Common myeloid progenitor, CD34-positive (primary cell): ENCODE measurements at regions not wholly inside any gene's neighbourhood (a gene's known extent, or its start where the extent isn't known, plus 50 kb on each side); places are given as distances from the start of the nearest gene placed in this dataset.

Source experiments
- CTCF ChIA-PET: fragments of 350-600 bp; sonication (Branson Sonifier 250); formaldehyde crosslinking; loops from one replicate; lab custom pipeline; 2021; ENCODE audit warnings: antibody characterized with exemption; lab: Charles Lee
- POLR2A ChIA-PET: fragments of 350-600 bp; sonication (Branson Sonifier 250); formaldehyde crosslinking; loops from one replicate; lab custom pipeline; 2021; ENCODE audit warnings: antibody characterized with exemption; lab: Charles Lee
- DNase-seq, 3 donors: peaks; one replicate each; pipeline versions ENCODE4 v3.0.0 to v3.0.0-alpha.2; 2013
- H3K27ac ChIP-seq, 2 experiments: 1 replicate in 1 of 2; 2 replicates in 1 of 2; pipeline ENCODE4 v1.7.0; 2013; ENCODE audit warnings: inconsistent platforms in 2 of 2, low read length in 2 of 2, mild to moderate bottlenecking in 2 of 2, low read depth in 1 of 2, moderate library complexity in 1 of 2; ENCODE audit not compliant: severe bottlenecking in 2 of 2, insufficient read depth in 1 of 2, poor library complexity in 1 of 2
- H3K27me3 ChIP-seq, 5 experiments: replicated peaks in 2 of 5; 1 replicate in 3 of 5; 2 replicates in 2 of 5; pipeline versions ENCODE4 v1.6.1 to v1.7.0; 2013; ENCODE audit warnings: low read length in 4 of 5, mild to moderate bottlenecking in 2 of 5, moderate library complexity in 2 of 5, inconsistent platforms in 1 of 5; ENCODE audit not compliant: insufficient read depth in 5 of 5, control insufficient read depth in 4 of 5
- H3K36me3 ChIP-seq, 4 experiments: 1 replicate in 2 of 4; 2 replicates in 2 of 4; pipeline versions ENCODE4 v1.6.1 to v1.7.0; 2013; ENCODE audit warnings: low read length in 3 of 4, control low read depth in 1 of 4, mild to moderate bottlenecking in 1 of 4; ENCODE audit not compliant: control insufficient read depth in 4 of 4, insufficient read depth in 4 of 4
- H3K4me1 ChIP-seq, 4 experiments: 1 replicate in 3 of 4; 2 replicates in 1 of 4; pipeline versions ENCODE4 v1.6.1 to v1.7.1; 2013; ENCODE audit warnings: low read length in 3 of 4, mild to moderate bottlenecking in 3 of 4, control low read depth in 1 of 4, inconsistent platforms in 1 of 4, moderate library complexity in 1 of 4; ENCODE audit not compliant: control insufficient read depth in 4 of 4, insufficient read depth in 4 of 4; ENCODE audit errors: control extremely low read depth in 1 of 4
- H3K4me3 ChIP-seq, 7 experiments: 1 replicate in 4 of 7; 2 replicates in 3 of 7; pipeline versions ENCODE4 v1.5.1 to v1.7.0; 2013; ENCODE audit warnings: mild to moderate bottlenecking in 7 of 7, low read length in 6 of 7, moderate library complexity in 6 of 7, inconsistent platforms in 2 of 7, low read depth in 2 of 7, control low read depth in 1 of 7; ENCODE audit not compliant: insufficient read depth in 4 of 7, control insufficient read depth in 1 of 7; ENCODE audit errors: extremely low read depth in 1 of 7
- H3K9me3 ChIP-seq, 5 experiments: 1 replicate in 4 of 5; 2 replicates in 1 of 5; pipeline versions ENCODE4 v1.6.1 to v1.7.1; 2013; ENCODE audit warnings: low read length in 4 of 5, mild to moderate bottlenecking in 2 of 5, inconsistent platforms in 1 of 5, low read depth in 1 of 5, moderate library complexity in 1 of 5; ENCODE audit not compliant: control insufficient read depth in 4 of 5, insufficient read depth in 2 of 5; ENCODE audit errors: control extremely low read depth in 1 of 5
- WGBS: methylation state at CpG from one replicate; pipeline ENCODE4 v1.1.5; 2013; ENCODE audit not compliant: insufficient coverage; 5-methylcytosine and 5-hydroxymethylcytosine counted together

GRCh38 chr3:197375001-197375441 is 76.6 kb upstream of the DLG1 start:
- no peaks in the 10 kb centered on the region for H3K4me1 ChIP-seq
- no peak overlapping the region for H3K27ac ChIP-seq
- DNase-seq: no peak
- ChIA-PET CTCF (no interaction called here), POLR2A (no interaction called here)
- peaks cover 0 to 9% (median 6%) of the 10 kb centered on the region in 5 experiments for H3K27me3 ChIP-seq
- H3K9me3 ChIP-seq: no peaks in the 10 kb centered on the region
- no peaks in the 10 kb centered on the region for H3K36me3 ChIP-seq
- H3K4me3 ChIP-seq: no peak overlapping the region
- WGBS: 88% methylated on average over 8 of the region's 11 CpGs

GRCh38 chr3:197373096-197373495 is 74.7 kb upstream of the DLG1 start:
- no peak overlapping the region for H3K4me3 ChIP-seq
- CTCF ChIA-PET: no interaction called here

GRCh38 chr3:197372047-197372661 is 73.7 kb upstream of the DLG1 start:
- no peaks in the 10 kb centered on the region for H3K4me1 ChIP-seq
- H3K36me3 ChIP-seq: no peaks in the 10 kb centered on the region
- DNase-seq: no peak
- H3K27ac ChIP-seq: no peak overlapping the region
- WGBS: 88% methylated on average over 6 of the region's 7 CpGs
- H3K9me3 ChIP-seq: no peaks in the 10 kb centered on the region
- CTCF ChIA-PET: no interaction called here
- no peak overlapping the region for H3K4me3 ChIP-seq
- peaks cover 0 to 9% (median 6%) of the 10 kb centered on the region in 5 experiments for H3K27me3 ChIP-seq
- POLR2A ChIA-PET: no interaction called here

More at GRCh38 chr3:197373096-197373495, 74.7 kb upstream of the DLG1 start:
- H3K4me1 ChIP-seq: no peaks in the 10 kb centered on the region
- DNase-seq: no peak
- H3K36me3 ChIP-seq: no peaks in the 10 kb centered on the region
- POLR2A ChIA-PET: no interaction called here
- 97% methylated on average over 8 of the region's 8 CpGs for WGBS
- H3K9me3 ChIP-seq: no peaks in the 10 kb centered on the region
- H3K27ac ChIP-seq: no peak overlapping the region
- peaks cover 0 to 9% (median 6%) of the 10 kb centered on the region in 5 experiments for H3K27me3 ChIP-seq

DNA sequence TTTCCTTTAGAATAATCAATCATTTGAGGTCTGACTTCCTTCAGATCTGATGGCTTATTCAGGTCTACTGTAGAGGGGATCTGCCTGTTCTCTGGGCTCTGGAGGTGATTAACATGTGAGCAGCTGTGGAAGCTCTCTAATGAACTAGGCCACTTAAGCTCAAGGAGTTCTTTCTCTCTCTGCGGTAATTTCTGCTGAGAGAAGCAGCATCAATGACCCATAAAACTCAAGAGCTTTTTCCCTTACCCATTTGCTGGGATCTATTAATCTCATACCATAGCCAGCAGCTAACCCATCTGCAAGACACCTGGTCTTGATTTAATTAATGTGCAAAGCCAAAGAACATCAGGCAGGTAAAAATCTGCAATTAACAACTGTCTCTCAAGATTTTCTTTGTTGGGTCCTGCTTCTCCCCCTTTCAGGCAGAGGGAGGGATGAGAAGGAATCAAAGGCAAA is 73.2 kb upstream of the DLG1 start:
- peaks cover 0 to 9% (median 6%) of the 10 kb centered on the region in 5 experiments for H3K27me3 ChIP-seq
- no peak overlapping the region for H3K4me3 ChIP-seq
- no peaks in the 10 kb centered on the region for H3K9me3 ChIP-seq
- no peak for DNase-seq
- no peak overlapping the region for H3K27ac ChIP-seq
- no peaks in the 10 kb centered on the region for H3K36me3 ChIP-seq
- ChIA-PET POLR2A (no interaction called here), CTCF (no interaction called here)
- no CpG with 5 or more reads among the region's 1 CpG for WGBS
- no peaks in the 10 kb centered on the region for H3K4me1 ChIP-seq

DNA sequence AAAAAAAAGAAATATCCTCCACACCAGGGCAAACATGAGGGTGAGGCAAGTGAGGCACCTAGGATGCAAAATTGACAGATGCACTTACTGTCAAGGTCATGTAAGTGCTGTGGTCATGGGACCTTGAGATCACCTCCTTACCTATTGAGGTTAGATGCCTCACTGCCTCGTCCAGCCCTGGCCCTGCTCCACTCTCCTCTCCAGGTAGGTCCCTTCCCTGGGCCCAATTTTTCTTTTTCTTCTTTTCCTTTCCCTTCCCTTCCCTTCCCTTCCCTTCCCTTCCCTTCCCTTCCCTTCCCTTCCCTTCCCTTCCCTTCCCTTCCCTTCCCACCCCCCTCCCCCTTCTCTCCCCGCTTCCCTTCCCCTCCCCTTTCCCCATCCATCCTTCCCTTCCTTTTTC is 71.1 kb upstream of the DLG1 start:
- CTCF ChIA-PET: no interaction called here
- POLR2A ChIA-PET: interaction anchor here (0.6 kb wide), 1 partner anchor 71 kb away, joined by 3 read pairs; no protein-coding TSS in a partner anchor
- DNase-seq: no peak
- Histone ChIP-seq H3K36me3 (no peaks in the 10 kb centered on the region), H3K9me3 (no peaks in the 10 kb centered on the region), H3K4me3 (no peak overlapping the region), H3K27ac (no peak overlapping the region), H3K4me1 (no peaks in the 10 kb centered on the region), H3K27me3 (peaks cover 0 to 11% (median 6%) of the 10 kb centered on the region in 5 experiments)
- WGBS: 86% methylated on average over 1 of the region's 2 CpGs

DNA sequence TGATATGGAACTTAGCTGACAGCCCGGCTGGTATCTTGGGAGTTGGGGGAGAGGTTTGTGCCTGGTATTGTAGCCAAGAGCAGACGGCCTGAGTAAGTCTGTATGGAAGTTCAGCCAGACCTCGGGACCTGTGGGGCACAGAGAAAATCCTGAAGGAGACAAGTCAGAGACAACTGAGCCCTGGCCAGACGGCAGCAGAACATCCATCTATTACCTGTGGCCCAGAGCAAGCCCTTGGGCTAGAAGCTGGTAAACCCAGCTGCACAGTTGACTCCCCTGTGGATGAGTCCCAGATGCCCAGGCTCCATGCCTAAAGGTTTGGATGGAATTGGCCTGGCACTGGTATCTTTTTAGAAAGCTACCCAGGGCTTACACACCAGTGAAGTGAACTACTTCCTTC is 70.4 kb upstream of the DLG1 start:
- Histone ChIP-seq H3K27ac (no peak overlapping the region), H3K36me3 (no peaks in the 10 kb centered on the region), H3K4me3 (no peak overlapping the region), H3K27me3 (peaks cover 0 to 11% (median 5%) of the 10 kb centered on the region in 5 experiments), H3K4me1 (no peaks in the 10 kb centered on the region), H3K9me3 (no peaks in the 10 kb centered on the region)
- DNase-seq: no peak
- ChIA-PET CTCF (no interaction called here), POLR2A (no interaction called here)
- 94% methylated on average over 4 of the region's 4 CpGs for WGBS

DNA sequence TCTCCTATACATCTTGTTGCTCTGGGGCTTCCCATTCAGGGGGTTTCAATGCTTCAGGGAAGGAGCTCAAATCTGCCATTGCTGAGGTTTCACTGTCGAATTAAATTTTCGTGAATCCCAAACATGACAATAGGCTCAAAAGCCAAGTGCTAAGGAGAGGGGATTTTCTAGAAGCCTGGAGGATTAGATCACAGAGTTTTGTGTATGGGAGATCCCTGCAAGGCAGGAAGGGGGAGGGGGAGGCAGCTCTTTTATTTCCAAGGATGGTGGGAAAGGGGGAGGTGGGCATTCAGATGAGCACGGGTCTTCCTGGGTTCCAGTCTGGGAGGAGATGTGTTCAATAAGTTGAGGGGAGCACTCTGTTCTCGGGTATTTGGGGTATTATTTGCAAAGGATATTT is 69.9 kb upstream of the DLG1 start:
- no peak for DNase-seq
- no peaks in the 10 kb centered on the region for H3K9me3 ChIP-seq
- peaks cover 0 to 8% (median 5%) of the 10 kb centered on the region in 5 experiments for H3K27me3 ChIP-seq
- ChIA-PET POLR2A (no interaction called here), CTCF (no interaction called here)
- no peak overlapping the region for H3K4me3 ChIP-seq
- H3K27ac ChIP-seq: no peak overlapping the region
- no peaks in the 10 kb centered on the region for H3K4me1 ChIP-seq
- WGBS: 69% methylated on average over 4 of the region's 4 CpGs
- H3K36me3 ChIP-seq: no peaks in the 10 kb centered on the region
